ENCODE measurements at regions not wholly inside any gene's neighbourhood (a gene's known extent, or its start where the extent isn't known, plus 50 kb on each side); places are given as distances from the start of the nearest gene placed in this dataset.

- TF ChIP-seq REST (IDR thresholded peaks at IDR 0.05) (no peak), GABPA (IDR thresholded peaks at IDR 0.05 in 1 of 2, conservative IDR thresholded peaks at IDR 0.05 in 1 of 2) (no peak)
Observed at GRCh38 chr4:132132433-132132832, 1016.7 kb upstream of the PCDH10 start.

All from liver (tissue), 2 donors.